ENCODE measurements at regions not wholly inside any gene's neighbourhood (a gene's known extent, or its start where the extent isn't known, plus 50 kb on each side); places are given as distances from the start of the nearest gene placed in this dataset.

DNA sequence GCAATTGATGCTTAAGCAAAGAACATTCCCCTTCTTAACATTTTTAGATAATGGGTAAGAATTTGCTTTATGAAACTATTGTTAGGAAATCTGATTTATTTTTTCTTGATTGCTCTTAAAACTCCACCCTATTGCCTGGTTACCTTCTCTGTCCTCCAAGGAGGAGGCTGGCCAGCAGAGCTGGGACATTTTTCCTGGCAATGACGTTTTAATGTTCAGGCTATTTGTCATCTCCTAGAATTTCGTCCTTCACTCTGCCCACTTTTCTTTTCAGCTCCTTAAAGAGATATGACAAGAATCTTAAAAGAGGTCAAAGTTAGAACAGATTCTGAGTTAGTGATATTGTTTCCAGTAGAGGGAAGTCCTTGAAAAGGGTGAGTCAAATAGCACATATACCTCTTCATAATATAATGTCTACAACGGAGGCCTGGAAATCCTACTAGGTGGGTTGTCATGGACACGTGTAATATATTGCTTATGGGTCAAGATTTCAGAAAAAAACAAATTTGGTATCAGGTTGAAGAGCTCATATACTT lies 141.0 kb downstream of the CMPK2 start:
- POLR2A ChIA-PET: no interaction called here
- Histone ChIP-seq H3K36me3 (ENCODE audit: control insufficient read depth, insufficient read depth, low read length) (no peaks in the 10 kb centered on the region), H3K27me3 (ENCODE audit: control insufficient read depth, insufficient read depth, low read length) (no peaks in the 10 kb centered on the region), H3K4me3 (ENCODE audit: low read depth, low read length) (no peak overlapping the region)
- TF ChIP-seq, protein P1, sequence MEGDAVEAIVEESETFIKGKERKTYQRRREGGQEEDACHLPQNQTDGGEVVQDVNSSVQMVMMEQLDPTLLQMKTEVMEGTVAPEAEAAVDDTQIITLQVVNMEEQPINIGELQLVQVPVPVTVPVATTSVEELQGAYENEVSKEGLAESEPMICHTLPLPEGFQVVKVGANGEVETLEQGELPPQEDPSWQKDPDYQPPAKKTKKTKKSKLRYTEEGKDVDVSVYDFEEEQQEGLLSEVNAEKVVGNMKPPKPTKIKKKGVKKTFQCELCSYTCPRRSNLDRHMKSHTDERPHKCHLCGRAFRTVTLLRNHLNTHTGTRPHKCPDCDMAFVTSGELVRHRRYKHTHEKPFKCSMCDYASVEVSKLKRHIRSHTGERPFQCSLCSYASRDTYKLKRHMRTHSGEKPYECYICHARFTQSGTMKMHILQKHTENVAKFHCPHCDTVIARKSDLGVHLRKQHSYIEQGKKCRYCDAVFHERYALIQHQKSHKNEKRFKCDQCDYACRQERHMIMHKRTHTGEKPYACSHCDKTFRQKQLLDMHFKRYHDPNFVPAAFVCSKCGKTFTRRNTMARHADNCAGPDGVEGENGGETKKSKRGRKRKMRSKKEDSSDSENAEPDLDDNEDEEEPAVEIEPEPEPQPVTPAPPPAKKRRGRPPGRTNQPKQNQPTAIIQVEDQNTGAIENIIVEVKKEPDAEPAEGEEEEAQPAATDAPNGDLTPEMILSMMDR (IDR thresholded peaks at IDR 0.05; ENCODE audit: insufficient read depth, low read depth, low read length): no peak
- CTCF ChIA-PET: no interaction called here
- DNase-seq (ENCODE audit: low read depth): no peak

DNA sequence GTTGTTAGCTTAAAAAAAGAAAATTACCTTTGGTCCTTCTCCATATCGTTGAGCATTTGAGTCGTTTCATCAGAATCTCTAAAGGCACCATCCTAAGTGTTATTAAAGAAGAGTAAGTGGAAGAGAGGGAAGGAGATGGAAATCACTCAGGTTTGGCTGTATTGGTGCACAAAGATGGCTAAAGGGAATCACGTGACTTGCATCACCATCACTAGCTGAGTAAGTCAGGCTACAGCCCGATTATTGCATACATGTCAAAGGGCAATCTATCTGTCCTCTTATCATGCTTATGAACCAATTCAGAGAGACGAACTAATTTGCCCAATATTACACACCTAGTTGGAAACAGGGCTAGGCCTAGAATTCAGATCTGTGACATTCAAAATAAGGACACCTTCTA lies 137.6 kb downstream of the CMPK2 start:
- Histone ChIP-seq H3K4me3 (ENCODE audit: low read depth, low read length) (no peak overlapping the region), H3K36me3 (ENCODE audit: control insufficient read depth, insufficient read depth, low read length) (no peaks in the 10 kb centered on the region), H3K27me3 (ENCODE audit: control insufficient read depth, insufficient read depth, low read length) (no peaks in the 10 kb centered on the region)
- ChIA-PET CTCF (no interaction called here), POLR2A (no interaction called here)
- DNase-seq (ENCODE audit: low read depth): no peak
- TF ChIP-seq, protein P1 (IDR thresholded peaks at IDR 0.05; ENCODE audit: insufficient read depth, low read depth, low read length): no peak

DNA sequence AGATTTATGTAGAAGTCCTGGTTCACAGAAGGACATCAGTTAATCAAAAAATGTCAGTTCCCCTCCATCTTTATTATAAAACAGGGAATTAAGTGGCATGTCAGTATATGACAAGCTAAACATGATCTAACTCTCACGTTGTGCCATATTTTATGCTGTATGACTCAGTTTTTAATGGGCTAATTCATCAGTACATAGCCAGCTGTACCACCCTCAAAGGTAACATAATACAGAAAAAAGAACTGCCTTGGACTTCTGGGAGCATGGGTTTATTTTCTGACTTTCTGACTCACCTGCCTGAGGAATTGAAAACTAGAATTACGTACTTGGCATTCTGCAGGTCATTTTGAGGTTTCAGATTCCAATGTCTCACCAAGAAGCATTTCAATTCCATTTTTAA lies 135.7 kb downstream of the CMPK2 start:
- no peak for DNase-seq (ENCODE audit: low read depth)
- ChIA-PET CTCF (interaction anchor here (0.6 kb wide), 1 partner anchor 63 kb away, joined by 3 read pairs; no protein-coding TSS in a partner anchor), POLR2A (no interaction called here)
- Histone ChIP-seq H3K4me3 (ENCODE audit: low read depth, low read length) (no peak overlapping the region), H3K27me3 (ENCODE audit: control insufficient read depth, insufficient read depth, low read length) (no peaks in the 10 kb centered on the region), H3K36me3 (ENCODE audit: control insufficient read depth, insufficient read depth, low read length) (no peaks in the 10 kb centered on the region)
- TF ChIP-seq, protein P1 (IDR thresholded peaks at IDR 0.05; ENCODE audit: insufficient read depth, low read depth, low read length): no peak

DNA sequence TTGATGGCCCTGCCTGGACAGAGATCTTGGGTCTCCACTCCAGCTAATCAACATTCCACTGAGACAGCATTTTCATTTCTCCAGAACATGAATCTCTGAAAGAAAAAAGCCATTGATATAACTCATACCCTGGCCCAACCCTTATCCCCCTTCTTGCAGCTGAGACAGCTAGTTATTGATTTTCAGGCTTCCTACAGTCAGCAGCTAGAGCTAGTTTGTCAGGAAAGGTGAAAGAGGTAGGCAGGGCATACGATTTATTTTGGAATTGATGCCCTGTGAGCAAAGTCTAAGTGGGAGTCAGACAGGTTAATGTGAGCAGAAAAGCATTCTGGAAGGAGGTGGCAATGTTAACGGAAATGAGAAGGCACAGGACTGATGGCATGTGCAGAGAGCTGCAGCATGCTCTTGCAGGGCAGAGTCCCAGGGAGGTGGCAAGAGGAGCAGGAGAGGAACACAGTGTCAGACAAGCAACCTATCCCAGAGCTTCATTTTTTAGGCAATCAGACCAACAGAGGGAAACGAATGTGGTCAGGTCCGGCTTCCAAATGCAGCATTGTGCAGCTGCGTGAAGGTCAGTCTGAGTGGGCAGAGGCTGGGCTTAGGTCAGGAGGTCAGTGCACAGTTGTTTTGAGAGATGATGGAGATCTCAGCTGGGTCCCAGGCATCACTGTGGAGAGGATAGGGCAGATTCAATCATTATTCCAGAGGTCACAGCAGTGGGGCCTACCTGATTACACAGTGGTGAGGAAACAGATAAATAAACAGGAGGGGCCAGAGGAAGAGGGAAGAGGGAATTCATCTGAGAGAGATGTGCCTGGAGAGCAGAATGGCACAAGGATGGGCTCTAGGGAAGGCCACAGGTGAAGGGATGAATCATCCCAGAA lies 134.8 kb downstream of the CMPK2 start:
- ChIA-PET CTCF (no interaction called here), POLR2A (no interaction called here)
- no peak for DNase-seq (ENCODE audit: low read depth)
- H3K4me3 ChIP-seq (ENCODE audit: low read depth, low read length): no peak overlapping the region
- no peaks in the 10 kb centered on the region for H3K27me3 ChIP-seq (ENCODE audit: control insufficient read depth, insufficient read depth, low read length)
- H3K36me3 ChIP-seq (ENCODE audit: control insufficient read depth, insufficient read depth, low read length): no peaks in the 10 kb centered on the region
- TF ChIP-seq, protein P1 (IDR thresholded peaks at IDR 0.05; ENCODE audit: insufficient read depth, low read depth, low read length): no peak

DNA sequence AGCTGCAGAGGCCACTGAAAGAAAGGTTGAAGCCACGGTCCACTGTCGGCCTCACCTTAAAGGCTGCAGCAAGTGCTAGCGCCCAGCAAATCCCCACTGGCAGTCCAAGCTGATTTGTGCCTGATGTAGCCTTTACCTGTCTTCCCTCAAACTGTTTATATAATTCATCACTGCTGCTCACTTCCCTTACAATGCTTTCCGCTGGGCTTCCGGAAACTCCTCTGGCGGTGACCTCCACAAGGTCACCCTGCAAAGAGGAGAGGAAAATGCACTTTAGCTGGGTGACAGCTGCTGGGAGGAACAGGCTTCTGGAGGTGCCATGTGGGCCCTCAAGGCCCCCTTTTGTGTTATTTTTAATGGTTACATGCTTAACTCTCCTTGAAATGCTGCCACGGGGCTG lies 126.2 kb downstream of the CMPK2 start:
- no peak for DNase-seq (ENCODE audit: low read depth)
- TF ChIP-seq, protein P1 (IDR thresholded peaks at IDR 0.05; ENCODE audit: insufficient read depth, low read depth, low read length): no peak
- H3K4me3 ChIP-seq (ENCODE audit: low read depth, low read length): no peak overlapping the region
- no peaks in the 10 kb centered on the region for H3K27me3 ChIP-seq (ENCODE audit: control insufficient read depth, insufficient read depth, low read length)
- H3K36me3 ChIP-seq (ENCODE audit: control insufficient read depth, insufficient read depth, low read length): no peaks in the 10 kb centered on the region
- CTCF ChIA-PET: no interaction called here
- POLR2A ChIA-PET: no interaction called here
